Heart right ventricle (tissue), 16 donors: ENCODE measurements at regions not wholly inside any gene's neighbourhood (a gene's known extent, or its start where the extent isn't known, plus 50 kb on each side); places are given as distances from the start of the nearest gene placed in this dataset.

Source experiments
- ATAC-seq, 8 donors: fragments of 200-7000 bp; cut with Tn5 transposase; one replicate each; pipeline ENCODE4 v1.9.1; 2020; ENCODE audit warnings: mild to moderate bottlenecking in 8 of 8, moderate library complexity in 8 of 8, moderate number of reproducible peaks in 1 of 8
- DNase-seq, 2 donors: peaks; one replicate each; pipeline ENCODE4 v3.0.0-alpha.2; 2020
- H3K27ac ChIP-seq, 10 donors: fragments of 200-600 bp; sonication (generic) in 2 of 10; one replicate each; pipeline versions ENCODE4 v1.5.0 to v1.8.0; 2020 to 2022; ENCODE audit warnings: mild to moderate bottlenecking in 3 of 10
- H3K27me3 ChIP-seq, 7 donors: fragments of 200-600 bp; one replicate each; pipeline ENCODE4 v1.8.0; 2021 to 2022; ENCODE audit warnings: mild to moderate bottlenecking in 2 of 7
- H3K36me3 ChIP-seq, 9 donors: fragments of 200-600 bp; sonication (generic) in 1 of 9; one replicate each; pipeline versions ENCODE4 v1.5.0 to v1.8.0; 2020 to 2022; ENCODE audit warnings: mild to moderate bottlenecking in 2 of 9
- H3K4me1 ChIP-seq, 9 donors: fragments of 200-600 bp; sonication (generic) in 1 of 9; one replicate each; pipeline versions ENCODE4 v1.5.0 to v1.8.0; 2020 to 2022; ENCODE audit warnings: mild to moderate bottlenecking in 4 of 9
- H3K4me3 ChIP-seq, 10 donors: fragments of 200-600 bp; sonication (generic) in 2 of 10; one replicate each; pipeline versions ENCODE4 v1.5.0 to v1.8.0; 2020 to 2022; ENCODE audit warnings: mild to moderate bottlenecking in 7 of 10, moderate library complexity in 2 of 10
- H3K9me3 ChIP-seq, 11 donors: fragments of 200-600 bp in 10 of 11; sonication (generic) in 2 of 11; one replicate each; pipeline versions ENCODE4 v1.5.0 to v1.8.0; 2013 to 2022; ENCODE audit warnings: mild to moderate bottlenecking in 2 of 11, control low read depth in 1 of 11, moderate library complexity in 1 of 11
- WGBS, 2 donors: extraction: QIAGEN DNeasy Blood & Tissue Kit; methylation state at CpG; one replicate each; pipeline ENCODE4 v1.1.7; 2013; ENCODE audit warnings: inconsistent platforms in 1 of 2; 5-methylcytosine and 5-hydroxymethylcytosine counted together
- intact Hi-C, 10 donors: fragments of 100-400 bp; cut with DNase I; formaldehyde crosslinking; loops; one replicate each; pipeline versions ENCODE4 v1.11.1 to v1.14.2; 2022
- TF ChIP-seq, protein P1 (sequence below), 9 donors: fragments of 200-600 bp; sonication (generic) in 2 of 9; IDR thresholded peaks; one replicate each; pipeline versions ENCODE4 v1.5.0 to v1.8.0; 2021 to 2022; ENCODE audit warnings: antibody characterized with exemption in 9 of 9, mild to moderate bottlenecking in 5 of 9, moderate library complexity in 1 of 9
- donor health status: Arrhythmogenic right ventricular cardiomyopathy.
- donor health status: ischemic (EF 13 %, LVEDD 7.1; RV severe dilation, severe dysfunction).
- donor health status: healthy with polysubstance abuse.
- donor health status: DM: no; HTN: yes; CAD: no.
- donor health status: DM: no; HTN: no; CAD: no.
- donor health status: ischemic (EF 25% LVEDD 6.9; RV normal size, moderate dysfunction).
- donor health status: ischemic (EF 25% LVEDD 5.7; RV mildly dilated, moderate dysfunction).
- donor health status: healthy.
- donor health status: DM: yes; HTN: yes; CAD: no.
- donor health status: Ischemic cardiomyopathy.
- donor health status: ischemic (EF 35%, LVEDD 5.7; RV mildly dilated, moderate dysfunction).
- donor health status: nonischemic (EF 11% LVEDD 7.7; RV severe dilation, severe dysfunction).
- donor health status: DM: yes; HTN: yes; CAD: no.
- donor health status: PGD.
- donor health status: ischemic (EF 29% LVEDD 5.4; RV normal size, mild dysfunction).
- donor health status: nonischemic (EF 23%, LVEDD 6.1; RV moderate dilation, normal function).

DNA sequence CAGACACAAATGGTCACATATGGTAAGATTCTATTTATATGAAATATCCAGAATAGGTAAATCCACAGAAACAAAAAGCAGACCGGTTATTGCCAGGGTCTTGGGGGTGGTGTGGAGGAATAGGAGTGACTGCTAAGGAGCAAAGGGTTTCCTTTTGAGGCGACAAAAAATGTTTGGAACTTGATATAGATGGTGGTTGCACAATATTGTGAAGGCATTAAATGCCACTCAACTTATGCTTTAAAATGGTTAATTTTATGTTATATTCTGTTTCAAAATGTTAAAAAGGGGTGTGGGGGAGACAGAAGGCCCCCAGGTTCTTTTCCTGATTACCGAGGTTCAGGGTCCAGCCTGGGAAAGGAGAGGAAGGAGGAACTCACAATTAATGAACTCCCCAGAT lies 304.4 kb downstream of the RRAGC start:
- DNase-seq (no peak), ATAC-seq (no peak)
- TF ChIP-seq, protein P1, sequence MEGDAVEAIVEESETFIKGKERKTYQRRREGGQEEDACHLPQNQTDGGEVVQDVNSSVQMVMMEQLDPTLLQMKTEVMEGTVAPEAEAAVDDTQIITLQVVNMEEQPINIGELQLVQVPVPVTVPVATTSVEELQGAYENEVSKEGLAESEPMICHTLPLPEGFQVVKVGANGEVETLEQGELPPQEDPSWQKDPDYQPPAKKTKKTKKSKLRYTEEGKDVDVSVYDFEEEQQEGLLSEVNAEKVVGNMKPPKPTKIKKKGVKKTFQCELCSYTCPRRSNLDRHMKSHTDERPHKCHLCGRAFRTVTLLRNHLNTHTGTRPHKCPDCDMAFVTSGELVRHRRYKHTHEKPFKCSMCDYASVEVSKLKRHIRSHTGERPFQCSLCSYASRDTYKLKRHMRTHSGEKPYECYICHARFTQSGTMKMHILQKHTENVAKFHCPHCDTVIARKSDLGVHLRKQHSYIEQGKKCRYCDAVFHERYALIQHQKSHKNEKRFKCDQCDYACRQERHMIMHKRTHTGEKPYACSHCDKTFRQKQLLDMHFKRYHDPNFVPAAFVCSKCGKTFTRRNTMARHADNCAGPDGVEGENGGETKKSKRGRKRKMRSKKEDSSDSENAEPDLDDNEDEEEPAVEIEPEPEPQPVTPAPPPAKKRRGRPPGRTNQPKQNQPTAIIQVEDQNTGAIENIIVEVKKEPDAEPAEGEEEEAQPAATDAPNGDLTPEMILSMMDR (IDR thresholded peaks at IDR 0.05): no peak
- Histone ChIP-seq H3K4me3 (no peak overlapping the region), H3K27me3 (peaks cover 0 to 45% (median 23%) of the 10 kb centered on the region in 7 donors), H3K36me3 (no peaks in the 10 kb centered on the region), H3K4me1 (peaks cover 0 to 12% (median 5%) of the 10 kb centered on the region in 9 donors), H3K9me3 (no peaks in the 10 kb centered on the region), H3K27ac (no peak overlapping the region)
- intact Hi-C loops: no loop called here
- 88 to 91% methylated on average over 3 of the region's 3 CpGs for WGBS, 2 donors

DNA sequence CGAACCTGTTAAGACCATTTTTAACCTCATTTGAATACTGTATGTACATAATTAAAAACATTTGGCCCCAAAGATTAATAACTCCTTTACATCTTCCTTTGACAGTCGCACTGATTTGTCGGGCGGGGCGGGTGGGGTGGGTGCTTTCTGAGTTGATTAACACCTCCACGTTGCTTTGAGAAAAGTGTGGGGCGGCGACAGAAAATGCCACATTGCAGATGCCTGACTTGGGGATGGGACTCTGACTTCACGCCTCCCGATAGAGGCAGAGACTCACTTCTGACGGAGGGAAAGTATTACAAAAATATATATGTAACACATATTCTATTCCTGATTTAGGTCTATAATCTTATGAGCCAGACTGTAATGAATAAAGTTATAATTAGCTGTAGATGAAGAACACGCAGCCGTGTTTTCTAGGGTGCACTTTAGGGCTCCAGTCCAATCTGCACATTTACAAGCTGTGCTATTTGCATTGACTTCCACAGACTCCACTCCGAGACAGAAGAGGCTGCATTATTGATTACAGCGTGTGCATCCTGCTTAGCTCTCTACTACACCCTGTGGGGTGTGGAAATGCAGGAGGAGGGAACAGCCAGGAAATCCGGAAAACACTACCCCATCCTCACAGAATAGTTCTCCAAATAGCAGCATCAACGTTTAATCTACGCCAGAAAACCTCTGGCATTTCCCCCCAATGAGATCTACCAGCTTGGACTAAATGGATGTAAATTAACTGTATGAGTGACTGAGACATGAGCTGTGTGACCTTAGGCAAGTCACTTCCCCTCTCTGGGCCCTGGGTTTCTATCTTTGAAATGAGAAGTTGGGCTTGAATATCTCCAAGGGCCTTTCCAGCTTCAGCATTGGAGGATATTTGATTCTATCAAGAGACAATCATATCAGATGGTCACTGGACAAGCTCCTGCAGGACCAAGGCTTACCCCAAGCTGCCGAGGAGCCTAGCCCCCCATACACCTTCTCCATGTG lies 308.0 kb downstream of the RRAGC start:
- no peak overlapping the region for H3K4me3 ChIP-seq

DNA sequence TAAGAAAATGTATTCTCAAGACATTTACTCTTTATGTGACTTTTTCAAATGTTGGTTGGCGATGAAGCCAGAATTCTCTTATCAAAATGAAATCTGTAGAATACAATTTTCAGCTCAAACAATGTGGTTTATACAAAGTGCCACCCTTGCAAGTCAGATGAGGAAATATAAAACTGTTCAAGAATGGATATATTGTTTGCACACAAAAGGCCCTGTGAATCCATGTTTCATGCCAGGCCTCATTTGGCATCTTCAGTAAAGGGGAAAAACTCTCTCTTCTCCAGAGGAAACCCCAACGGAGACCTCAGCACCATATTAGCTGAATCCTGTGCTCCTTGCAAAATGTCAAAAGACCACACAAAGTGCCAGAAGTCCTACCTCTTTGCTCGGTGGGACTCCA lies 310.4 kb downstream of the RRAGC start:
- intact Hi-C loops: no loop called here
- ATAC-seq: no peak

More for the DNA sequence above, 308.0 kb downstream of the RRAGC start:
- Histone ChIP-seq H3K9me3 (no peaks in the 10 kb centered on the region), H3K36me3 (no peaks in the 10 kb centered on the region), H3K4me1 (no peaks in the 10 kb centered on the region), H3K27ac (no peak overlapping the region), H3K27me3 (peaks cover 0 to 40% (median 28%) of the 10 kb centered on the region in 7 donors)
- no peak for ATAC-seq
- no peak for DNase-seq
- intact Hi-C loops: no loop called here
- TF ChIP-seq, protein P1 (IDR thresholded peaks at IDR 0.05): no peak
- WGBS, 2 donors: 73 to 75% methylated on average over 19 of the region's 19 CpGs

DNA sequence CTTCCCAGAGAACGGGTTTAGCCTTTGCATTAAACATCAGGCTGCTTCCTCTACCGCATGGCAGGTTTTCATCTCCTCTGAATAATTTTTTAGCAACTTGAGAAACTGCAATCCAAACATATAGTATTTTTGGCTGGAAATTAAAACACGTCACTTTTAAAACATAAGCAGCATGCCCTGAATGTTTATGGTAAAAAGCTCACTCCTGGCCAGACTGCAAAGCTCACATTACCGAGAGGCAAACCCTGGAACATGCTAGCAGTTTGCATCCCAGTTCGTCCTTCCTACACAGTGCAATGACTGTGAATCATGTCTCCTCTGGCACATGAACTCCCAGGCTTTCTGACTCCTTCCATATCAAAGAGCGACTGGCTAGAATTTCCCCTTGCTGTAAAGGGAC lies 312.3 kb downstream of the RRAGC start:
- WGBS, 2 donors: 76% methylated on average over 6 of the region's 6 CpGs
- intact Hi-C loops: no loop called here
- DNase-seq (no peak), ATAC-seq (no peak)
- Histone ChIP-seq H3K27me3 (peaks cover 0 to 43% (median 35%) of the 10 kb centered on the region in 7 donors), H3K27ac (no peak overlapping the region), H3K36me3 (no peaks in the 10 kb centered on the region), H3K4me1 (no peaks in the 10 kb centered on the region), H3K9me3 (no peaks in the 10 kb centered on the region), H3K4me3 (no peak overlapping the region)
- TF ChIP-seq, protein P1 (IDR thresholded peaks at IDR 0.05): no peak

More for the DNA sequence above, 310.4 kb downstream of the RRAGC start:
- peaks cover 0 to 48% (median 35%) of the 10 kb centered on the region in 7 donors for H3K27me3 ChIP-seq
- no peak for DNase-seq
- 81 to 82% methylated on average over 3 of the region's 3 CpGs for WGBS, 2 donors
- no peaks in the 10 kb centered on the region for H3K4me1 ChIP-seq
- no peak overlapping the region for H3K27ac ChIP-seq
- no peak overlapping the region for H3K4me3 ChIP-seq
- no peaks in the 10 kb centered on the region for H3K9me3 ChIP-seq
- H3K36me3 ChIP-seq: no peaks in the 10 kb centered on the region
- TF ChIP-seq, protein P1 (IDR thresholded peaks at IDR 0.05): no peak
